ENCODE measurements at regions not wholly inside any gene's neighbourhood (a gene's known extent, or its start where the extent isn't known, plus 50 kb on each side); places are given as distances from the start of the nearest gene placed in this dataset.

DNA sequence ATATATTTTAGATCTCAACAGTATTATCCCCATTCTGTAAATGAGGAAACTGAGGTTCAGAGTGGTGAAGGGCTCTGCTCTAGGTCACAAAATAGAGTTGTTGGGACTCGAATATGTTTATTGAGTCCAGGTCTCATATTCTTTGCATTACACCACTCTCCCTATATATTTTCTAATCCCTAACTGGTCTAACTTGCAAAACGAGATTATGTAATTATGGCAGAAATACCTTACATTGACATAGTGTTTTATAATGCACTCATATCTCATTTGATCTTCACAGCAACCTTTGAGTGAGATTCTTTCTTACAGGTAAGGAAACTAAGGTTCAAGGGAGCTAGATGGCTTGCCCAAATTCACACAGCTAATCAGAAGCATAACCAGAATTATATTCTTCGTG is 106.9 kb upstream of the LRIG3 start:
- Mint-ChIP-seq H3K27ac (no peak overlapping the region), H3K4me1 (ENCODE audit: low read depth) (no peaks in the 10 kb centered on the region), H3K9me3 (no peaks in the 10 kb centered on the region), H3K36me3 (ENCODE audit: low read depth) (no peaks in the 10 kb centered on the region), H3K27me3 (ENCODE audit: low read depth) (no peaks in the 10 kb centered on the region), H3K4me3 (no peak overlapping the region)
- DNase-seq (ENCODE audit: low spot score), result no peak

DNA sequence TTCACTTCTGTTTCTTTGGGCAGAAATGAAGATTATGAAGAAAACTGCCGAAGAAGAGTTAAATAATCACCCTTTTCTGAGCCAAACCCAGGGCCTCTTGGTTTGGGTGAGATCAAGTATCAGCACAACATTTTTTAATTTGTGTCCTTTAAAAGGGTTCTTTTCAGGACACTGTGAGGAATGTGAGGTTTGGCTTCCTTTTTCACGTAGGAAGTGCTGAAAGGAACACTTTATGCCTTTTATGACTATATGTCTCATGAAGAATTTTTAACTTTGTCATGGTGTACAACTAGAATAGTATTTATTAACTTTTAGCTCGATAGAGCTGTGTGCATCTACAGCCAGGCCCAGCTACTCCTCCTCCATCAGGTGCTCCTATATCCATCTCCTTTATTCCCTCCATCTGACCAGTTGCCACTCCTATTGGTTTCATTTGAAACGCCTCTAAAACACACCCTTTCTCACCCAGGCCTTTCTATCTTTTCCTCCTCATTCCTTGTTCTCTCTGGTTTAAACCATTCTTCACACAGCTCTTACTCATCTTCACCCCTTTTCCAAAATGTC is 103.6 kb upstream of the LRIG3 start:
- Mint-ChIP-seq H3K9me3 (no peaks in the 10 kb centered on the region), H3K36me3 (ENCODE audit: low read depth) (no peaks in the 10 kb centered on the region), H3K4me3 (no peak overlapping the region), H3K4me1 (ENCODE audit: low read depth) (no peaks in the 10 kb centered on the region), H3K27ac (no peak overlapping the region), H3K27me3 (ENCODE audit: low read depth) (no peaks in the 10 kb centered on the region)
- DNase-seq (ENCODE audit: low spot score), result no peak

DNA sequence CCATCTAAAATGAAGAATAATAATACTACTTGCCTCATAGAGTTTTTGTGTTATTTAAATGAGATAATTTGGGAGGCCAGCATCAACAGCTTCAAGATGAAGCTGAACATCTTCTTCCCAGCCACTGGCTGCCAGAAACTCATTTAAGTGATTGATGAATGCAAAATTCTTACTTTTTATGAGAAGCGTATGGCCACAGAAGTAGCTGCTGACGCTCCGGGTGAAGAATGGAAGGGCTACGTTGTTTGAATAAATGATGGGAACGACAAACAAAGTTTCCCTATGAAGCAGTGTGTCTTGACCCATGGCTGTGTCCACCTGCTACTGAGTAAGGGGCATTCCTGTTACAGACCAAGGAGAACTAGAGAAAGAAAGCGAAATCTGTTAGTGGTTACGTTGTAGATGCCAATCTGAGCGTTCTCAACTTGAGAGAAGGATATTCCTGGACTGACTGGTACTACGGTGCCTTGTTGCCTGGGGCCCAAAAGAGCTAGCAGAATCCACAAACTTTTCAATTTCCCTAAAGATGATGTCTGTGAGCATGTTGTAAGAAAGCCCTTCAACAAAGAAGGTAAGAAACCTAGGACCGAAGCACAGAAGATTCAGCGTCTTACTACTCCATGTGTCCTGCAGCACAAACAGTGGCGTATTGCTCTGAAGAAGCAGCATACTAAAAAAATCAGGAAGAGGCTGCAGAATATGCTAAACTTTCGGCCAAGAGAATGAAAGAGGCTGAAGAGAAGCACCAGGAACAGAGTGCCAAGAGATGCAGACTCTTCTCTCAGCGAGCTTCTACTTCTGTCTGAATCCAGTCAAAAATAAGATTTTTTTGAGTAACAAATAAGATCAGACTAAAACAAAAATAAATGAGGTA is 100.0 kb upstream of the LRIG3 start:
- no peak for DNase-seq (ENCODE audit: low spot score)
- no peaks in the 10 kb centered on the region for H3K4me1 Mint-ChIP-seq (ENCODE audit: low read depth)
- no peak overlapping the region for H3K4me3 Mint-ChIP-seq
- no peak overlapping the region for H3K27ac Mint-ChIP-seq
- no peaks in the 10 kb centered on the region for H3K27me3 Mint-ChIP-seq (ENCODE audit: low read depth)
- H3K9me3 Mint-ChIP-seq, result no peaks in the 10 kb centered on the region
- no peaks in the 10 kb centered on the region for H3K36me3 Mint-ChIP-seq (ENCODE audit: low read depth)

DNA sequence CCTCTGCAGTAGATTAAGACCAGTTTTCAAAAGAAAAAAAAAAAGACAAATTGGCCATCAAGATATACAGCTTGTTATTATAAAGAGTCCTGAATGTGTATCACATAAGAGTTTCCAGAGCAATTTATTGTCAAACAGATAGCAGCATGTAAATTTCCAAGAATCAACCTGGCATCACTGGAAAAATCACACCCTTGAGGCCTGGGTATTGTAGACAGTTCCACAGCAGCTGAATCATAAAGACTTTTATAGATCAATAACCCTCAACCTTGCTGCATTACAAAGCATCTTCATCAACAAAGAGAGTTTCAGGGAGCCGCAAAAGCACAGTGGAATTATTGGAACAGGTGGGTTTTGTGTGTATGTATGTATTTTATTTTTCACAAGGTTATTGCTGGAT is 94.6 kb upstream of the LRIG3 start:
- Mint-ChIP-seq H3K27ac (no peak overlapping the region), H3K27me3 (ENCODE audit: low read depth) (no peaks in the 10 kb centered on the region), H3K4me3 (no peak overlapping the region), H3K9me3 (no peaks in the 10 kb centered on the region), H3K36me3 (ENCODE audit: low read depth) (no peaks in the 10 kb centered on the region), H3K4me1 (ENCODE audit: low read depth) (no peaks in the 10 kb centered on the region)
- DNase-seq (ENCODE audit: low spot score), result no peak

DNA sequence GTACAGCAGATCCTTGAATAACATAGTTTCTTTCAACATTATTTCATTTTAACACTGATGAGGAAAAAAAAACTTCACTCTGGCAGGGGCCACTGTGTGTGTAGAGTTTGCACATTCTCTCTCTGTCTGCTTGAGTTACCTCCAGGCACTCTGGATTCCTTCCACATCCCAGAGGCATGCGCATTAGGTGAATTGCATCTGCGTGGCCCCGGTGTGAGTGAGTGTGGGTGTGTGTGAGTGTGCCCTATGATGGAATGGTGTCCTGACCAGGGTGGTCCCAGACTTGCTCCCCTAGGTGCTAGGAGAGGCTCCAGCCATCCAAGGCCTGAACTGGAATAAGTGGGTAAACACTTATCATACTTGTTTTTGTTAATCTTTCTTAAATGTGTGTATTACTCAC is 90.6 kb upstream of the LRIG3 start:
- H3K4me1 Mint-ChIP-seq (ENCODE audit: low read depth), result no peaks in the 10 kb centered on the region
- no peaks in the 10 kb centered on the region for H3K27me3 Mint-ChIP-seq (ENCODE audit: low read depth)
- H3K9me3 Mint-ChIP-seq, result no peaks in the 10 kb centered on the region
- H3K36me3 Mint-ChIP-seq (ENCODE audit: low read depth), result no peaks in the 10 kb centered on the region
- H3K27ac Mint-ChIP-seq, result no peak overlapping the region
- DNase-seq (ENCODE audit: low spot score), result no peak
- H3K4me3 Mint-ChIP-seq, result no peak overlapping the region

DNA sequence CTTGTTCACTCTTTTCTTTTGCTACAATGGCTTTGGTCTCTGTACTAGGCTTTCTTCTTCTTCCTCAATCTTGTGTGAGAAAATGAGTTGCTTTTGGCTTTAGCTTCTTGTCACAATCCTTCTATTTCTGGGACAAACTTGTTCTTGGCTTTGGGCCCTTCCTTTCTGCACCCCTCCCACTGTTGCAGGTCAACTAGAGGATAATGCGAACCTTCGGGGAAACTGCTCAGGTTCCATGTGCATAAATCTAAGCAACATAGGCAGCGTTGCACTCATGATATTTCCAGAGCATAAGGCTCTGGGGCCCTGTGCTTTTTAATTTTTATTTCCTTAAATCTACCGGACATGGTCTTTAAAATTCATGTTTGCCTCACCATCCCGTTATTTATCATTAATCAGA is 89.8 kb upstream of the LRIG3 start:
- H3K4me1 Mint-ChIP-seq (ENCODE audit: low read depth), result no peaks in the 10 kb centered on the region
- H3K27ac Mint-ChIP-seq, result no peak overlapping the region
- H3K9me3 Mint-ChIP-seq, result no peaks in the 10 kb centered on the region
- DNase-seq (ENCODE audit: low spot score), result no peak
- H3K27me3 Mint-ChIP-seq (ENCODE audit: low read depth), result no peaks in the 10 kb centered on the region
- H3K36me3 Mint-ChIP-seq (ENCODE audit: low read depth), result no peaks in the 10 kb centered on the region
- no peak overlapping the region for H3K4me3 Mint-ChIP-seq

DNA sequence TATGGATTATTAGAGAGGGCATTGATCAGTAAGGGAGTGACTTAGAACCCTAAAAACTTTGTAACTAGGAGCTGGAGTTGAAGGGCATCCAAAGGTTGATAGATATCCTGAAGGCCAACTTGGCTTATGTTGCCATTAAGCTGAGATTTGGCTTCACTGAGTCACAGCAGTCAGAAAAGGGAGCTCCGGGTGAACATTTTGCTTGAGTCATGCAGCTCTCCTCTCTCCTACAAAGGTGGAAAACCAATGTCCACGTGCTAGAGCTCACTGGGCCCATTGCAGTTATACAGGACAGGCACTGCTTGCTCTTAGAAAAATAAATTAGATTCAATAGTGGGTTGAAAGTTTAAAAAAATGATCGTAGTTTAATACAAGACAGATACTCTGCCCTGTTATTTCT is 87.3 kb upstream of the LRIG3 start:
- DNase-seq (ENCODE audit: low spot score), result no peak
- no peaks in the 10 kb centered on the region for H3K27me3 Mint-ChIP-seq (ENCODE audit: low read depth)
- H3K9me3 Mint-ChIP-seq, result no peaks in the 10 kb centered on the region
- no peak overlapping the region for H3K27ac Mint-ChIP-seq
- H3K36me3 Mint-ChIP-seq (ENCODE audit: low read depth), result no peaks in the 10 kb centered on the region
- no peaks in the 10 kb centered on the region for H3K4me1 Mint-ChIP-seq (ENCODE audit: low read depth)
- no peak overlapping the region for H3K4me3 Mint-ChIP-seq

DNA sequence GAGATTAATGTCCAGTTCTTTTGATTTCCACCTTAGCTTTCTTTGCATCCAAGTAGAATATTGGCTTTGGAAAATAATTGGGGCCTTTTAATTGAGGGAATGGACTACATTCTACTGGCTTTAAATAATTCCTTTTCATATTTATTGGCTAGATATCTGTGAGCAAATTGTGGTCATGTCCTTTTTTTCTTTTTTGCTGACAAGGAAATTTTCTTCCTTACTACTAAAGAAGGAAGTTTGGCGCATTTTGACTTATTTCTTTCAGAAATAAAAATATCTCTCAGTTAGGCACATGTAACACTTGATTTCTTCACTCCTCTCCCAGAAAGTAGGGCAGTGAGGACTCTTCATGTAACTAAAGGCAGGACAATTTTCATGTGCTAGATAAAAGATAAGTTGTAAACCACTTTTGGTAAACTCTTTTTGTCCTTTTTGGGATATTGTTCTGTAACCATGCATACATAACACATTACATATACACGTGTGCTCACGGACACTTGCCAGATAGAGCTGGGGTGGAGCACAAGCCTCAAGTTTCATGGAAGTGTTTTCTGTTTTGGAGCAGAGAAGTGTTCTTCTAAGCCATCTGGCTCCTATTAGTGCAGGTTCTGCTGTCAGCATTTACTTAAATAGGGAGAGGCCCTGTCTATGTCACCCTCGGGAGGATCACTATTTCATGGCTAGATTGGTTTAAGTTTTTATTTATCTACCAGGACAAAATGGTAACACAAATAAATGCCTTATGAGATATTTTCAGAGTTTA is 85.1 kb upstream of the LRIG3 start:
- no peak overlapping the region for H3K4me3 Mint-ChIP-seq
- H3K27ac Mint-ChIP-seq, result no peak overlapping the region
- no peak for DNase-seq (ENCODE audit: low spot score)
- no peaks in the 10 kb centered on the region for H3K4me1 Mint-ChIP-seq (ENCODE audit: low read depth)
- no peaks in the 10 kb centered on the region for H3K27me3 Mint-ChIP-seq (ENCODE audit: low read depth)
- H3K9me3 Mint-ChIP-seq, result no peaks in the 10 kb centered on the region
- no peaks in the 10 kb centered on the region for H3K36me3 Mint-ChIP-seq (ENCODE audit: low read depth)

DNA sequence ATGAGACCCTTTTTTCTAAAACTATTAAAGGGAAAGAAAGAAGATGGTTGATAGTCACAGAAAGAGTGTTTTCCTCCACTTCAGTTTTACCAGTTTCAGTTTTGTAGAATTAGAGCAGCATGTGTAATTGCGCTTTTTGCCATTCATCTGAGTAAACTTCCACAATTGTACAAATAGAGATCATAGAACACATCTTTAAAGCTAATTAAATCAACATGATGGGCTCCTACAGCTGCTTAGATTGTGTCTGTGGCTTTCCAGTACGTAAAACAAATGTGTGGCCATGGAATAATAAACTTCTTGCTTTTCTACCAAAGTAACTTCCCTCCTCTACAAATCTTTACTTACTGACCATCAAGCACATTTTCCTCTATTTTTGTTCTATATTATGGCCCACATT is 84.2 kb upstream of the LRIG3 start:
- DNase-seq (ENCODE audit: low spot score), result no peak
- Mint-ChIP-seq H3K36me3 (ENCODE audit: low read depth) (no peaks in the 10 kb centered on the region), H3K9me3 (no peaks in the 10 kb centered on the region), H3K27ac (no peak overlapping the region), H3K27me3 (ENCODE audit: low read depth) (no peaks in the 10 kb centered on the region), H3K4me3 (no peak overlapping the region), H3K4me1 (ENCODE audit: low read depth) (no peaks in the 10 kb centered on the region)

DNA sequence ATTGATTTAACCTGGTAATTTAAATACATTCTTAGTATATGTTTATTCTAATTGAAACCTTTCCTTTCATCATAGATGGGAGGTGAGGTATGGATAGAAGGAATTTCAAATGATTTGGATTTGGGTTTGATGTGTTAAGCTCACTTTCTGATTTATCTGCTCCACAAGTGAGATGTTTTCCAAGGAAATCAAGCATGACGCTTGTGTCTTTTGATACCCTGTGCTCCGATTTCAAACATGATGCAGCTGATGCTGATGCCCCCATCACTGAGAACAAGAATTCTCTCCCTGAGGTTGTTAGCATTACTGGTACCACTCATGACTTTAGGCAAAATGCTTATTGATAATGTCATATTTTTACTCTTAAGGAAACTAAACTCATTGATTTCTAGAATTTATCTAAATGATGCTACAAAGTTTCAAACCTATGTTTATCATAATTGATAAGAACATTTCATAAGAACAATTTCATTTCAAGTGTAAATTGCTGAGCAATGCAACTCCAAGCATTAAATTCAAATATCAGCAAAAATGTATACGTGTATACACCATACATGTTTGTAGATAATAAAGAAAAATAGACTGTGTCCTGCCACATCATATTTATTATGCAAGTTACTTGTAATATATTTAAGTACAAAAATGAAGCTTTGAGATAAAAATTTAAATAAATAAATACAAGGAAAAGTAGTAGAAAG is 75.5 kb upstream of the LRIG3 start:
- Mint-ChIP-seq H3K4me1 (ENCODE audit: low read depth) (no peaks in the 10 kb centered on the region), H3K27me3 (ENCODE audit: low read depth) (no peaks in the 10 kb centered on the region), H3K27ac (no peak overlapping the region), H3K4me3 (no peak overlapping the region), H3K9me3 (no peaks in the 10 kb centered on the region), H3K36me3 (ENCODE audit: low read depth) (no peaks in the 10 kb centered on the region)
- no peak for DNase-seq (ENCODE audit: low spot score)

DNA sequence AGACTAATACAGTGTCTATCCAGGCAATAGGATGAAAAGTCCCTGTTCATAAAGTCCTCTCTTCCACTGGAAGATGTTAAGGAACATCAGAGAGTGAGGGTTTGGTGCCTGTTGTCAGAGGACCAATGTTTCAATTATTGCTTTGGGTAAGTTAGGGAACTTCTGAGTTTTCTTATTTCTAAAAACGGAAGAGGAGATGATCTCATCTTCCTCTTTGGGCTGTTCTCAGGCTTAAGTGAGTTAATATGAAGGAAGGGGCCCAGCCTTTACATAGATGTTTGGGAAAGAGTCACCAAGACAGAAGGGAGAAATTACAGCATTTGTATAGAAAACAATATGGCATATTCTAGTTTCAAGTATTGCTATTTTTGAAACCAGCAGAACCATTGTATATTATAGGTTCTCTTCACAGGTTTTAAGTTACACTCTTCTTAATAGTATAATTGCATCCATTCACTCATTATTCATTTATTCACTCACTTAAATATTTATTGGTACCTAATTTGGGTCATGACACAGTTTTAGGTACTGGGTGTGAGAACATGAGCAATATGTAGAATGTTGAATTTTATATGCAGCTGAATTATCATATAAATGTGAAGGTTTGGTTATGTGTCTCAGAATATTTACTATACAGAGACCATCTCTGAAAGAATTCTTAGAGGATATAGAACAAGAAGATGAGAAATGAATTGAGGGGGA is 68.5 kb upstream of the LRIG3 start:
- DNase-seq (ENCODE audit: low spot score), result no peak
- Mint-ChIP-seq H3K27ac (no peak overlapping the region), H3K27me3 (ENCODE audit: low read depth) (no peaks in the 10 kb centered on the region), H3K9me3 (peaks cover 19% of the 10 kb centered on the region), H3K4me1 (ENCODE audit: low read depth) (no peaks in the 10 kb centered on the region), H3K36me3 (ENCODE audit: low read depth) (no peaks in the 10 kb centered on the region), H3K4me3 (no peak overlapping the region)

DNA sequence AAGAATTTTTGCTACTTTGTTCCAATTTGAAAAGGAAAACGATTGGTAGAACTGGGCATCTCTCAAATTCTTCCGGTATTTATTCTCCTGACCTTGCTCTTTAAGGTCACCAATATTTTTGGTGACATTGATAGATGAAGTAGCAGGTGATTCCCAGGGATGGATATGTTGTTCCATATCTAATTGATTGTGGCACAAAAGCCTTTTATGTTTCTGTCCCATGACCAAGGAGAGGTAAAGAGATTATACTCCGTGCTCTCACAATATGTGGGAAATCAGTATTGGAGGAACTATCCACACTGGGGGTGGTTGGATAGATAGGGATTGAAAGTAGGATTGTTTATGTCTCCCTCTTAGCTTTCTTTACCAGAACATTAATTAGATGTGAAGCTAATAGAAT is 61.7 kb upstream of the LRIG3 start:
- Mint-ChIP-seq H3K9me3 (no peaks in the 10 kb centered on the region), H3K4me1 (ENCODE audit: low read depth) (no peaks in the 10 kb centered on the region), H3K27me3 (ENCODE audit: low read depth) (no peaks in the 10 kb centered on the region), H3K4me3 (no peak overlapping the region), H3K27ac (no peak overlapping the region), H3K36me3 (ENCODE audit: low read depth) (no peaks in the 10 kb centered on the region)
- DNase-seq (ENCODE audit: low spot score), result no peak

DNA sequence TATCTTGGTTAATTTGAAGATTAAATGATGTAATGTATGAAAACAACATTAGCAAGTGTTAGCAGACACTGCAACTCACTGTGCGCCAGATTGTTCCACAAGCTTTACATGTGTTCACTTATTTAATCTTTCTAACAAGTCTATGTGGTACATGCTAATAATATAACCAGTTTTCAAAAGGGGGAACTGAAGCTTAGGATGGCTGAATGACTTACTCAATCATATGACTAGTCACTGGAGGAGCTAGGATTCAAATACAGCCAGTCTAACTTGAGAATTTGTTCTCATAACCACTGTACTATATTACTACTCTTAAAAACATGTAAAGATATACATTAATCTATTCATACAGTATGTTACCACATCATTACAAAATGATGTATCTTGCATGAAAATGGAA is 60.5 kb upstream of the LRIG3 start:
- no peak overlapping the region for H3K4me3 Mint-ChIP-seq
- no peaks in the 10 kb centered on the region for H3K27me3 Mint-ChIP-seq (ENCODE audit: low read depth)
- no peaks in the 10 kb centered on the region for H3K9me3 Mint-ChIP-seq
- no peak overlapping the region for H3K27ac Mint-ChIP-seq
- H3K4me1 Mint-ChIP-seq (ENCODE audit: low read depth), result no peaks in the 10 kb centered on the region
- no peak for DNase-seq (ENCODE audit: low spot score)
- no peaks in the 10 kb centered on the region for H3K36me3 Mint-ChIP-seq (ENCODE audit: low read depth)

Data from T-helper 2 cell treated with Interferon-gamma antibody and Interleukin-4, amounts not matched to agents 5 μg/mL and 100 μg/mL, for 36 hours (primary cell).